Stomach smooth muscle (tissue), 2 donors: ENCODE measurements at regions not wholly inside any gene's neighbourhood (a gene's known extent, or its start where the extent isn't known, plus 50 kb on each side); places are given as distances from the start of the nearest gene placed in this dataset.

Experiments
- H3K27ac ChIP-seq: one replicate; pipeline ENCODE4 v1.7.0; 2013; ENCODE audit warnings: mild to moderate bottlenecking, low read length, inconsistent platforms
- H3K27me3 ChIP-seq, 2 donors: one replicate each; pipeline ENCODE4 v1.7.0; 2013; ENCODE audit warnings: low read length in 2 of 2; ENCODE audit not compliant: insufficient read depth in 2 of 2, control insufficient read depth in 1 of 2
- H3K36me3 ChIP-seq, 2 donors: one replicate each; pipeline ENCODE4 v1.7.0; 2013; ENCODE audit warnings: low read length in 2 of 2; ENCODE audit not compliant: control insufficient read depth in 2 of 2, insufficient read depth in 2 of 2
- H3K4me1 ChIP-seq: one replicate; pipeline ENCODE4 v1.7.0; 2013; ENCODE audit warnings: low read length; ENCODE audit not compliant: control insufficient read depth, insufficient read depth
- H3K4me3 ChIP-seq, 2 donors: one replicate each; pipeline ENCODE4 v1.7.0; 2013; ENCODE audit warnings: low read length in 2 of 2
- H3K9ac ChIP-seq, 2 donors: one replicate each; pipeline ENCODE4 v1.7.0; 2013; ENCODE audit warnings: low read length in 2 of 2, mild to moderate bottlenecking in 1 of 2
- H3K9me3 ChIP-seq, 2 donors: one replicate each; pipeline ENCODE4 v1.7.0; 2013; ENCODE audit warnings: low read length in 2 of 2; ENCODE audit not compliant: control insufficient read depth in 2 of 2
- donor health status: healthy.
- donor health status: Pancreatic carcinoma.

- Histone ChIP-seq H3K27me3 (no peaks in the 10 kb centered on the region), H3K4me3 (no peak overlapping the region), H3K27ac (no peak overlapping the region), H3K9me3 (peaks cover 0 to 13% of the 10 kb centered on the region in 2 donors), H3K36me3 (no peaks in the 10 kb centered on the region), H3K4me1 (no peaks in the 10 kb centered on the region), H3K9ac (no peak overlapping the region)
These were observed 77.0 kb upstream of the COL5A1 start for GRCh38 chr9:134564431-134565170.

GRCh38 chr9:134565316-134565915 is 76.2 kb upstream of the COL5A1 start:
- H3K9ac ChIP-seq, result no peak overlapping the region
- no peaks in the 10 kb centered on the region for H3K27me3 ChIP-seq
- no peak overlapping the region for H3K27ac ChIP-seq
- H3K4me3 ChIP-seq, result no peak overlapping the region
- no peaks in the 10 kb centered on the region for H3K4me1 ChIP-seq
- peaks cover 0 to 13% of the 10 kb centered on the region in 2 donors for H3K9me3 ChIP-seq
- no peaks in the 10 kb centered on the region for H3K36me3 ChIP-seq

DNA sequence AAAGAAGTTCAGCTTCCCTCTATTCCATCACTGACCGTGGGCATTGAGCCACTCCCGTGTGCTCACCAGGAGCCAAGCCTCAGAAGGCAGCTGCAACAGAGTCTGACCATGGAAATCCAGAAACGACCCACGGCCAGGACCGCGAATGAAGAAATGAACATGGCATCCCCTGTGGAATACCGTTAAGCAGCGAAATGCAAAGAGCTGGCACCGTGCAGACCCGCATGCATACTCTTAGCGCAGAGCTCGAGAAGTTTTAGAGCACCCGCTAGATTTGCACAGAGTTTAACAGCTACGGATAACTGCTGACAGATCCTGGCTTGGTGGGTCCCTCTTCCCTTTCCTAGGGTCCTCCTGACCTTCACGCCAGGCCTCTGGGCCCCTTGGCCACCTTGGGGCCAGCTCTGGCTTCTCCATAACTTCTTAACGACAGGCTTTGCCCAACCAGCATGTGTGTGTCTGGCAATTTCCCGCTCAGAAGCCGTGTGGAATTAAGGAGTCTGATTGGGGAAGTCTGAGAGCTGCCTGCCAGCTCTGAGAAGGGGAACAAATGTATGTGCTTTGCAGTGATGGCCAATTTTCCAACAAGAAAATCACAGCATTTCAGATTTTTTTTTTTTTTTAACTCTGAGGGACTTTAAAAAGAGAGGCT is 75.3 kb upstream of the COL5A1 start:
- Histone ChIP-seq H3K27ac (no peak overlapping the region), H3K9ac (no peak overlapping the region), H3K4me3 (no peak overlapping the region), H3K4me1 (no peaks in the 10 kb centered on the region), H3K27me3 (no peaks in the 10 kb centered on the region), H3K9me3 (peaks cover 0 to 13% of the 10 kb centered on the region in 2 donors), H3K36me3 (no peaks in the 10 kb centered on the region)

DNA sequence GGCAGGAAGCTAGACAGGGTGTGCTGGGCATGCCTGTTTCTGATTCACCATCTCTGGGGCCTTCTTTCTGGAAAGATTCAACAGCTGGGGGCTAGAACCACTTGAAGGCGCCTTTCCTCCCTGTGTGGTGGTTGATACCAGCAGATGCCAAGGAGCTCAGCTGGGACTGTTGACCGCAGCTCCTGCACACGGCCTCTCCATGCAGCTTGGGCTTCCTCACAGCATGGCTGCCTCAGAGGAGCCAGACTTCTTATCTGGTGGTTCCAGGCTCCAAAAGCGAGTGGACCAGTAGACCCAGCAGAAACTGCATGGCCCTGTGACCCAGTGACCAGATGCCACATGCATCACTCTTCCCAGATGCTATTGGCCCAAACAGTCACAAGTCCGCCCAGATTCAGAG is 74.7 kb upstream of the COL5A1 start:
- Histone ChIP-seq H3K4me3 (no peak overlapping the region), H3K9me3 (peaks cover 0 to 16% of the 10 kb centered on the region in 2 donors), H3K36me3 (no peaks in the 10 kb centered on the region), H3K27me3 (no peaks in the 10 kb centered on the region), H3K4me1 (no peaks in the 10 kb centered on the region), H3K27ac (no peak overlapping the region), H3K9ac (no peak overlapping the region)

- Histone ChIP-seq H3K27me3 (no peaks in the 10 kb centered on the region), H3K36me3 (no peaks in the 10 kb centered on the region), H3K9me3 (peaks cover 0 to 16% of the 10 kb centered on the region in 2 donors), H3K9ac (no peak overlapping the region), H3K4me1 (no peaks in the 10 kb centered on the region), H3K4me3 (no peak overlapping the region), H3K27ac (no peak overlapping the region)
These were observed 73.5 kb upstream of the COL5A1 start for GRCh38 chr9:134568116-134568515.

GRCh38 chr9:134568811-134569210 is 72.8 kb upstream of the COL5A1 start:
- Histone ChIP-seq H3K4me3 (no peak overlapping the region), H3K9ac (no peak overlapping the region), H3K27ac (no peak overlapping the region), H3K27me3 (no peaks in the 10 kb centered on the region), H3K4me1 (no peaks in the 10 kb centered on the region), H3K9me3 (peaks cover 0 to 16% of the 10 kb centered on the region in 2 donors), H3K36me3 (no peaks in the 10 kb centered on the region)

DNA sequence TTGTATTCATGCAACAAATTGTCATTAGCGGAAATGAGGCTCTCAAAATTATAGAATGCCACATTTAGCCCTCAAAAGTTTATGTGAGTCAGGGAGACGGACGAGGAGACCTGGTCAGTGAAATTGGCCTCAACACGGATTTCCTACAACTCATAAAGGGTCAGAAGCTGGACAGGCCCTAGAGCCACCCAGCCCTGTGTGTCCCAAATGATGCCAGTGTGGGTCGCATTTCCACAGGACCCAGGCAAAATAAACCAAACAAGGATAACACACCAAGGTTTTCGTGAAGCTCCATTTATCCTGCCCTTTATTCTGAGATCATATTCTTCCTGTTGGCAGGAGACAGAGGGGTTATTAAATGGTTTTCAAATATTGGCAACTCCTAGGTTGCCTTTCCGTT is 72.0 kb upstream of the COL5A1 start:
- no peaks in the 10 kb centered on the region for H3K36me3 ChIP-seq
- no peak overlapping the region for H3K4me3 ChIP-seq
- H3K27ac ChIP-seq, result no peak overlapping the region
- no peaks in the 10 kb centered on the region for H3K27me3 ChIP-seq
- H3K4me1 ChIP-seq, result no peaks in the 10 kb centered on the region
- no peak overlapping the region for H3K9ac ChIP-seq
- peaks cover 0 to 16% of the 10 kb centered on the region in 2 donors for H3K9me3 ChIP-seq

GRCh38 chr9:134570151-134570621 is 71.4 kb upstream of the COL5A1 start:
- Histone ChIP-seq H3K4me1 (no peaks in the 10 kb centered on the region), H3K4me3 (no peak overlapping the region), H3K9ac (no peak overlapping the region), H3K9me3 (peaks cover 0 to 16% of the 10 kb centered on the region in 2 donors), H3K36me3 (no peaks in the 10 kb centered on the region), H3K27me3 (no peaks in the 10 kb centered on the region), H3K27ac (no peak overlapping the region)

GRCh38 chr9:134570711-134571325 is 70.8 kb upstream of the COL5A1 start:
- Histone ChIP-seq H3K4me3 (no peak overlapping the region), H3K9ac (no peak overlapping the region), H3K27ac (no peak overlapping the region)

DNA sequence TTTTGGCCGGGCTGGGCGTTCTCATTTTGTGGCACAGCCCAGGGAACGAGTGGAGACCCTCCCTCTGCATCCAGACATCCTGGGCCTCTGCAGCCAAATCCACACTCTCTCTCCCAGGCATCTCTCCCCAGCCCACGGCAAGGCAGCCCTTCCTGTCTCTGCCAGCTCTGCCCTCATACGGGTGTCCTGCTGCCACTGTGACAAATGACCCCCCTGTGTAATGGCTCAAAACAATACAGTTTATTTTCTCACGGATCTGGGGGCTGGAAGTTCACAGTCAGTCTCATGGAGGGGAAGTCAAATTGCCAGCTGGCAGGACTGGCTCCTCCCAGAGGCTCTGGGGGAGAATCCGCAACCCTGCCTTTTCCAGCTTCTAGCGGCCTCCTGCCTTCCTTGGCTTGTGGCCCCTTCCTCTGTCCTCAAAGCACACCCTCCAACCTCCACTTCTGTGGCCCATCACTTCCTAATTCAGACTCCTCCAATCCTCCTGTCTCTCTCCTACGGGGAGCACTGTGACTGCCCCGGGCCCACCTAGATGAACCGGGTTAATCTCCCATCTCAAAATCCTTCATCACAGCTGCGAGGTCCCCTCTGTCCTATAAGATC is 70.2 kb upstream of the COL5A1 start:
- H3K4me1 ChIP-seq, result no peaks in the 10 kb centered on the region

More at GRCh38 chr9:134570711-134571325, 70.8 kb upstream of the COL5A1 start:
- Histone ChIP-seq H3K36me3 (no peaks in the 10 kb centered on the region), H3K27me3 (no peaks in the 10 kb centered on the region), H3K4me1 (no peaks in the 10 kb centered on the region), H3K9me3 (peaks cover 0 to 16% of the 10 kb centered on the region in 2 donors)

More for the DNA sequence above, 70.2 kb upstream of the COL5A1 start:
- no peaks in the 10 kb centered on the region for H3K36me3 ChIP-seq
- no peak overlapping the region for H3K9ac ChIP-seq
- no peaks in the 10 kb centered on the region for H3K27me3 ChIP-seq
- H3K27ac ChIP-seq, result no peak overlapping the region
- H3K9me3 ChIP-seq, result peaks cover 0 to 11% of the 10 kb centered on the region in 2 donors
- H3K4me3 ChIP-seq, result no peak overlapping the region
